GM23338 (cell line): ENCODE measurements at regions not wholly inside any gene's neighbourhood (a gene's known extent, or its start where the extent isn't known, plus 50 kb on each side); places are given as distances from the start of the nearest gene placed in this dataset.
A peak's percentile ranks its signal among the peaks of the same experiment; 100 is the strongest.

ENCODE experiments used
- ATAC-seq: fragments of 200-7000 bp; cut with Tn5 transposase; 3 replicates; pipeline ENCODE4 v1.9.1; 2020
- DNase-seq: peaks from one replicate; pipeline ENCODE4 v3.0.0-alpha.2; 2015; ENCODE audit warnings: low spot score
- H2AFZ ChIP-seq: fragments of 200-600 bp; sonication (generic); 2 replicates; pipeline ENCODE4 v1.8.0; 2016; ENCODE audit warnings: antibody characterized with exemption, mild to moderate bottlenecking, moderate library complexity
- H3F3A ChIP-seq: fragments of 200-600 bp; sonication (generic); replicated peaks from 2 replicates; pipeline ENCODE4 v1.8.0; 2017; ENCODE audit warnings: antibody characterized with exemption, mixed run types, low read depth
- H3K27ac ChIP-seq: fragments of 200-600 bp; sonication (generic); 2 replicates; pipeline ENCODE4 v1.6.1; 2016; ENCODE audit warnings: low read depth
- H3K27me3 ChIP-seq: fragments of 200-600 bp; sonication (generic); 2 replicates; pipeline ENCODE4 v1.8.0; 2016; ENCODE audit warnings: mild to moderate bottlenecking, mixed run types, moderate library complexity; ENCODE audit not compliant: insufficient read depth
- H3K36me3 ChIP-seq: fragments of 200-600 bp; sonication (generic); 2 replicates; pipeline ENCODE4 v1.8.0; 2016; ENCODE audit warnings: mild to moderate bottlenecking; ENCODE audit not compliant: insufficient read depth
- H3K4me1 ChIP-seq: fragments of 200-600 bp; sonication (generic); 2 replicates; pipeline ENCODE4 v1.8.0; 2016; ENCODE audit warnings: mild to moderate bottlenecking, moderate library complexity; ENCODE audit not compliant: insufficient read depth
- H3K4me2 ChIP-seq: fragments of 200-600 bp; sonication (generic); 2 replicates; pipeline ENCODE4 v1.7.1; 2017; ENCODE audit warnings: mixed run types
- H3K4me3 ChIP-seq: fragments of 200-600 bp; sonication (generic); 2 replicates; pipeline ENCODE4 v1.6.1; 2016; ENCODE audit warnings: mixed run types
- H3K79me2 ChIP-seq: fragments of 200-600 bp; sonication (generic); replicated peaks from 2 replicates; pipeline ENCODE4 v1.8.0; 2017; ENCODE audit warnings: mild to moderate bottlenecking; ENCODE audit not compliant: insufficient read depth
- H3K9me2 ChIP-seq: fragments of 200-600 bp; sonication (generic); 2 replicates; pipeline ENCODE4 v1.8.0; 2017; ENCODE audit not compliant: insufficient read depth
- H4K20me1 ChIP-seq: fragments of 200-600 bp; sonication (generic); replicated peaks from 2 replicates; pipeline ENCODE4 v1.8.0; 2017; ENCODE audit warnings: mild to moderate bottlenecking; ENCODE audit not compliant: insufficient read depth
- H3K27ac Mint-ChIP-seq: 2 replicates; pipeline ENCODE4 v1.8.0; 2020; ENCODE audit warnings: inconsistent platforms, mild to moderate bottlenecking, moderate library complexity, mixed read lengths
- H3K27me3 Mint-ChIP-seq: 3 replicates; pipeline ENCODE4 v1.8.0; 2022; ENCODE audit warnings: low read depth, mild to moderate bottlenecking, moderate library complexity, mixed read lengths, inconsistent platforms; ENCODE audit not compliant: insufficient read depth, poor library complexity
- H3K36me3 Mint-ChIP-seq: 3 replicates; pipeline ENCODE4 v1.8.0; 2021; ENCODE audit warnings: low read depth, mild to moderate bottlenecking, inconsistent platforms, moderate library complexity, mixed read lengths
- H3K4me1 Mint-ChIP-seq: 3 replicates; pipeline ENCODE4 v1.8.0; 2020; ENCODE audit warnings: mild to moderate bottlenecking, inconsistent platforms, mixed read lengths
- H3K4me3 Mint-ChIP-seq: 3 replicates; pipeline ENCODE4 v1.8.0; 2021; ENCODE audit warnings: moderate library complexity, mild to moderate bottlenecking, inconsistent platforms, mixed read lengths
- H3K9me3 Mint-ChIP-seq: 3 replicates; pipeline ENCODE4 v1.8.0; 2020; ENCODE audit warnings: moderate library complexity, mild to moderate bottlenecking, inconsistent platforms, mixed read lengths
- CREB1 ChIP-seq: fragments of 250-450 bp; sonication (Bioruptor Pico); IDR thresholded peaks from 2 replicates; pipeline ENCODE4 v1.5.0; 2020; ENCODE audit warnings: low read depth, mild to moderate bottlenecking, moderate library complexity
- ETS1 ChIP-seq: IDR thresholded peaks from 2 replicates; pipeline ENCODE4 v1.6.1; 2016; ENCODE audit warnings: antibody characterized with exemption
- EZH2 ChIP-seq: fragments of 200-600 bp; sonication (generic); IDR thresholded peaks from one replicate; pipeline ENCODE4 v1.8.0; 2017; ENCODE audit warnings: antibody characterized with exemption, mild to moderate bottlenecking, low read depth; ENCODE audit not compliant: unreplicated experiment
- EZH2phosphoT487 ChIP-seq: fragments of 200-600 bp; sonication (generic); IDR thresholded peaks from one replicate; pipeline ENCODE4 v1.8.1; 2018; ENCODE audit warnings: antibody characterized with exemption; ENCODE audit not compliant: unreplicated experiment
- JUNB ChIP-seq: IDR thresholded peaks from one replicate; pipeline ENCODE4 v1.6.1; 2016; ENCODE audit warnings: antibody characterized with exemption; ENCODE audit not compliant: unreplicated experiment
- NANOG ChIP-seq: IDR thresholded peaks from 2 replicates; pipeline ENCODE4 v1.6.1; 2016; ENCODE audit warnings: antibody characterized with exemption, borderline replicate concordance
- POLR2AphosphoS5 ChIP-seq: IDR thresholded peaks from 2 replicates; pipeline ENCODE4 v1.6.1; 2016; ENCODE audit warnings: antibody characterized with exemption, low read depth
- STAT1 ChIP-seq: IDR thresholded peaks from one replicate; pipeline ENCODE4 v1.6.1; 2016; ENCODE audit warnings: antibody characterized with exemption; ENCODE audit not compliant: unreplicated experiment
- ZNF114 ChIP-seq: fragments of 250-450 bp; sonication (Bioruptor Pico); IDR thresholded peaks from 2 replicates; pipeline ENCODE4 v1.5.0; 2020; ENCODE audit warnings: mild to moderate bottlenecking, moderate library complexity
- ZNF331 ChIP-seq: fragments of 250-450 bp; sonication (Bioruptor Pico); IDR thresholded peaks from 2 replicates; pipeline ENCODE4 v1.5.0; 2020; ENCODE audit warnings: low read depth, mild to moderate bottlenecking, moderate library complexity
- TF ChIP-seq, protein P1 (sequence below), 2 experiments: fragments of 200-600 bp in 1 of 2; sonication (generic) in 1 of 2; conservative IDR thresholded peaks; 2 replicates each; pipeline versions ENCODE4 v1.5.1 to v1.6.1; 2016 to 2017; ENCODE audit warnings: antibody characterized with exemption in 2 of 2, low read depth in 2 of 2, mild to moderate bottlenecking in 2 of 2, moderate library complexity in 1 of 2
- TF ChIP-seq, protein P2 (sequence below): IDR thresholded peaks from one replicate; pipeline ENCODE4 v1.6.1; 2018; ENCODE audit warnings: antibody characterized with exemption; ENCODE audit not compliant: unreplicated experiment
- TF ChIP-seq, protein P3 (sequence below): fragments of 250-450 bp; sonication (Bioruptor Pico); IDR thresholded peaks from 2 replicates; pipeline ENCODE4 v1.5.0; 2020; ENCODE audit warnings: mild to moderate bottlenecking, moderate library complexity

DNA sequence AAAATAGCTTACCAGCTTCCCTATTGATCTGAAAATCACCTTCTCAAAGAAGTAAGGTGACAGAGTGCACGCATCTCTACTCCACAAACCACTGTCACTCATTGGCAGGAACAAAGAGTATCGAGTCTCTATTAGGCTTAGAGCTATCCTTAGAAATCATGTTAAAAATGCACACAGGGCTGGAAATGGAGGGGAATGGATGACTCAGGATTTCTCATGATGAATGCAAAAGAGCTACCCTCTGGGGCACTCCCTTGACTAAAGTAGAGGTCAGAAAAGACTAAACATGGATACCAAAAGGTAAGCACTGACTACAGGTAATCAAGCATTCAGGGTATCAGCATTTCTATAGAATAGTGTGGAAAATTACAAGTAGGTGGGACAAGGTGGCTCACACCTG, 96.1 kb upstream of the ANO4 start:
- peak overlapping the region; percentile 73; the same call in 1 of the 2 replicates for H2AFZ ChIP-seq
- H3K4me1 Mint-ChIP-seq, result peaks cover 5% of the 10 kb centered on the region; the same call in 1 of the 3 replicates

More for the DNA sequence above, 96.1 kb upstream of the ANO4 start:
- H3K4me3 ChIP-seq, result no peak overlapping the region
- no peaks in the 10 kb centered on the region for H3K36me3 ChIP-seq
- no peak overlapping the region for H3K4me2 ChIP-seq
- no peaks in the 10 kb centered on the region for H3K27me3 ChIP-seq
- no peaks in the 10 kb centered on the region for H3K79me2 ChIP-seq
- no peaks in the 10 kb centered on the region for H4K20me1 ChIP-seq
- H3K4me3 Mint-ChIP-seq, result no peak overlapping the region
- DNase-seq (no peak), ATAC-seq (no peak)
- no peaks in the 10 kb centered on the region for H3K9me2 ChIP-seq
- H3K4me1 ChIP-seq, result no peaks in the 10 kb centered on the region
- no peaks in the 10 kb centered on the region; the same call in 2 of the 3 replicates for H3K9me3 Mint-ChIP-seq
- no peak for TF ChIP-seq JUNB
- TF ChIP-seq EZH2, result no peak
- no peak for TF ChIP-seq ZNF114
- TF ChIP-seq, protein P1, sequence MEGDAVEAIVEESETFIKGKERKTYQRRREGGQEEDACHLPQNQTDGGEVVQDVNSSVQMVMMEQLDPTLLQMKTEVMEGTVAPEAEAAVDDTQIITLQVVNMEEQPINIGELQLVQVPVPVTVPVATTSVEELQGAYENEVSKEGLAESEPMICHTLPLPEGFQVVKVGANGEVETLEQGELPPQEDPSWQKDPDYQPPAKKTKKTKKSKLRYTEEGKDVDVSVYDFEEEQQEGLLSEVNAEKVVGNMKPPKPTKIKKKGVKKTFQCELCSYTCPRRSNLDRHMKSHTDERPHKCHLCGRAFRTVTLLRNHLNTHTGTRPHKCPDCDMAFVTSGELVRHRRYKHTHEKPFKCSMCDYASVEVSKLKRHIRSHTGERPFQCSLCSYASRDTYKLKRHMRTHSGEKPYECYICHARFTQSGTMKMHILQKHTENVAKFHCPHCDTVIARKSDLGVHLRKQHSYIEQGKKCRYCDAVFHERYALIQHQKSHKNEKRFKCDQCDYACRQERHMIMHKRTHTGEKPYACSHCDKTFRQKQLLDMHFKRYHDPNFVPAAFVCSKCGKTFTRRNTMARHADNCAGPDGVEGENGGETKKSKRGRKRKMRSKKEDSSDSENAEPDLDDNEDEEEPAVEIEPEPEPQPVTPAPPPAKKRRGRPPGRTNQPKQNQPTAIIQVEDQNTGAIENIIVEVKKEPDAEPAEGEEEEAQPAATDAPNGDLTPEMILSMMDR (conservative IDR thresholded peaks at IDR 0.05; ENCODE audit: low read depth in 2 of 2), result no peak
- no peak for TF ChIP-seq NANOG
- no peak for TF ChIP-seq ETS1
- no peak for TF ChIP-seq STAT1
- TF ChIP-seq, protein P2, sequence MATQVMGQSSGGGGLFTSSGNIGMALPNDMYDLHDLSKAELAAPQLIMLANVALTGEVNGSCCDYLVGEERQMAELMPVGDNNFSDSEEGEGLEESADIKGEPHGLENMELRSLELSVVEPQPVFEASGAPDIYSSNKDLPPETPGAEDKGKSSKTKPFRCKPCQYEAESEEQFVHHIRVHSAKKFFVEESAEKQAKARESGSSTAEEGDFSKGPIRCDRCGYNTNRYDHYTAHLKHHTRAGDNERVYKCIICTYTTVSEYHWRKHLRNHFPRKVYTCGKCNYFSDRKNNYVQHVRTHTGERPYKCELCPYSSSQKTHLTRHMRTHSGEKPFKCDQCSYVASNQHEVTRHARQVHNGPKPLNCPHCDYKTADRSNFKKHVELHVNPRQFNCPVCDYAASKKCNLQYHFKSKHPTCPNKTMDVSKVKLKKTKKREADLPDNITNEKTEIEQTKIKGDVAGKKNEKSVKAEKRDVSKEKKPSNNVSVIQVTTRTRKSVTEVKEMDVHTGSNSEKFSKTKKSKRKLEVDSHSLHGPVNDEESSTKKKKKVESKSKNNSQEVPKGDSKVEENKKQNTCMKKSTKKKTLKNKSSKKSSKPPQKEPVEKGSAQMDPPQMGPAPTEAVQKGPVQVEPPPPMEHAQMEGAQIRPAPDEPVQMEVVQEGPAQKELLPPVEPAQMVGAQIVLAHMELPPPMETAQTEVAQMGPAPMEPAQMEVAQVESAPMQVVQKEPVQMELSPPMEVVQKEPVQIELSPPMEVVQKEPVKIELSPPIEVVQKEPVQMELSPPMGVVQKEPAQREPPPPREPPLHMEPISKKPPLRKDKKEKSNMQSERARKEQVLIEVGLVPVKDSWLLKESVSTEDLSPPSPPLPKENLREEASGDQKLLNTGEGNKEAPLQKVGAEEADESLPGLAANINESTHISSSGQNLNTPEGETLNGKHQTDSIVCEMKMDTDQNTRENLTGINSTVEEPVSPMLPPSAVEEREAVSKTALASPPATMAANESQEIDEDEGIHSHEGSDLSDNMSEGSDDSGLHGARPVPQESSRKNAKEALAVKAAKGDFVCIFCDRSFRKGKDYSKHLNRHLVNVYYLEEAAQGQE, result no peak
- TF ChIP-seq POLR2AphosphoS5, result no peak
- TF ChIP-seq, protein P3, sequence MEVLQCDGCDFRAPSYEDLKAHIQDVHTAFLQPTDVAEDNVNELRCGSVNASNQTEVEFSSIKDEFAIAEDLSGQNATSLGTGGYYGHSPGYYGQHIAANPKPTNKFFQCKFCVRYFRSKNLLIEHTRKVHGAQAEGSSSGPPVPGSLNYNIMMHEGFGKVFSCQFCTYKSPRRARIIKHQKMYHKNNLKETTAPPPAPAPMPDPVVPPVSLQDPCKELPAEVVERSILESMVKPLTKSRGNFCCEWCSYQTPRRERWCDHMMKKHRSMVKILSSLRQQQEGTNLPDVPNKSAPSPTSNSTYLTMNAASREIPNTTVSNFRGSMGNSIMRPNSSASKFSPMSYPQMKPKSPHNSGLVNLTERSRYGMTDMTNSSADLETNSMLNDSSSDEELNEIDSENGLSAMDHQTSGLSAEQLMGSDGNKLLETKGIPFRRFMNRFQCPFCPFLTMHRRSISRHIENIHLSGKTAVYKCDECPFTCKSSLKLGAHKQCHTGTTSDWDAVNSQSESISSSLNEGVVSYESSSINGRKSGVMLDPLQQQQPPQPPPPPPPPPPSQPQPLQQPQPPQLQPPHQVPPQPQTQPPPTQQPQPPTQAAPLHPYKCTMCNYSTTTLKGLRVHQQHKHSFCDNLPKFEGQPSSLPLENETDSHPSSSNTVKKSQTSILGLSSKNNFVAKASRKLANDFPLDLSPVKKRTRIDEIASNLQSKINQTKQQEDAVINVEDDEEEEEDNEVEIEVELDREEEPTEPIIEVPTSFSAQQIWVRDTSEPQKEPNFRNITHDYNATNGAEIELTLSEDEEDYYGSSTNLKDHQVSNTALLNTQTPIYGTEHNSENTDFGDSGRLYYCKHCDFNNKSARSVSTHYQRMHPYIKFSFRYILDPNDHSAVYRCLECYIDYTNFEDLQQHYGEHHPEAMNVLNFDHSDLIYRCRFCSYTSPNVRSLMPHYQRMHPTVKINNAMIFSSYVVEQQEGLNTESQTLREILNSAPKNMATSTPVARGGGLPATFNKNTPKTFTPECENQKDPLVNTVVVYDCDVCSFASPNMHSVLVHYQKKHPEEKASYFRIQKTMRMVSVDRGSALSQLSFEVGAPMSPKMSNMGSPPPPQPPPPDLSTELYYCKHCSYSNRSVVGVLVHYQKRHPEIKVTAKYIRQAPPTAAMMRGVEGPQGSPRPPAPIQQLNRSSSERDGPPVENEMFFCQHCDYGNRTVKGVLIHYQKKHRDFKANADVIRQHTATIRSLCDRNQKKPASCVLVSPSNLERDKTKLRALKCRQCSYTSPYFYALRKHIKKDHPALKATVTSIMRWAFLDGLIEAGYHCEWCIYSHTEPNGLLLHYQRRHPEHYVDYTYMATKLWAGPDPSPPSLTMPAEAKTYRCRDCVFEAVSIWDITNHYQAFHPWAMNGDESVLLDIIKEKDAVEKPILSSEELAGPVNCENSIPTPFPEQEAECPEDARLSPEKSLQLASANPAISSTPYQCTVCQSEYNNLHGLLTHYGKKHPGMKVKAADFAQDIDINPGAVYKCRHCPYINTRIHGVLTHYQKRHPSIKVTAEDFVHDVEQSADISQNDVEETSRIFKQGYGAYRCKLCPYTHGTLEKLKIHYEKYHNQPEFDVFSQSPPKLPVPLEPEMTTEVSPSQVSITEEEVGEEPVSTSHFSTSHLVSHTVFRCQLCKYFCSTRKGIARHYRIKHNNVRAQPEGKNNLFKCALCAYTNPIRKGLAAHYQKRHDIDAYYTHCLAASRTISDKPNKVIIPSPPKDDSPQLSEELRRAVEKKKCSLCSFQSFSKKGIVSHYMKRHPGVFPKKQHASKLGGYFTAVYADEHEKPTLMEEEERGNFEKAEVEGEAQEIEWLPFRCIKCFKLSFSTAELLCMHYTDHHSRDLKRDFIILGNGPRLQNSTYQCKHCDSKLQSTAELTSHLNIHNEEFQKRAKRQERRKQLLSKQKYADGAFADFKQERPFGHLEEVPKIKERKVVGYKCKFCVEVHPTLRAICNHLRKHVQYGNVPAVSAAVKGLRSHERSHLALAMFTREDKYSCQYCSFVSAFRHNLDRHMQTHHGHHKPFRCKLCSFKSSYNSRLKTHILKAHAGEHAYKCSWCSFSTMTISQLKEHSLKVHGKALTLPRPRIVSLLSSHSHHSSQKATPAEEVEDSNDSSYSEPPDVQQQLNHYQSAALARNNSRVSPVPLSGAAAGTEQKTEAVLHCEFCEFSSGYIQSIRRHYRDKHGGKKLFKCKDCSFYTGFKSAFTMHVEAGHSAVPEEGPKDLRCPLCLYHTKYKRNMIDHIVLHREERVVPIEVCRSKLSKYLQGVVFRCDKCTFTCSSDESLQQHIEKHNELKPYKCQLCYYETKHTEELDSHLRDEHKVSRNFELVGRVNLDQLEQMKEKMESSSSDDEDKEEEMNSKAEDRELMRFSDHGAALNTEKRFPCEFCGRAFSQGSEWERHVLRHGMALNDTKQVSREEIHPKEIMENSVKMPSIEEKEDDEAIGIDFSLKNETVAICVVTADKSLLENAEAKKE (CRISPR knock-in tag), result no peak
- TF ChIP-seq EZH2phosphoT487, result no peak
- no peak for TF ChIP-seq CREB1 (CRISPR knock-in tag)
- TF ChIP-seq ZNF331 (CRISPR knock-in tag), result no peak
- H3F3A ChIP-seq, result no peaks in the 10 kb centered on the region
- H3K36me3 Mint-ChIP-seq, result no peaks in the 10 kb centered on the region
- no peak overlapping the region for H3K27ac Mint-ChIP-seq
- no peak overlapping the region for H3K27ac ChIP-seq
- peaks cover 3% of the 10 kb centered on the region for H3K27me3 Mint-ChIP-seq
